OCI-LY1 (cell line): ENCODE measurements at regions not wholly inside any gene's neighbourhood (a gene's known extent, or its start where the extent isn't known, plus 50 kb on each side); places are given as distances from the start of the nearest gene placed in this dataset.

Source experiments
- H2AFZ ChIP-seq: fragments of 200-600 bp; sonication (generic), shearing (Covaris generic); 2 replicates; pipeline ENCODE4 v1.6.0; 2014; ENCODE audit warnings: antibody characterized with exemption, mild to moderate bottlenecking, low read length
- H3F3A ChIP-seq: fragments of 200-600 bp; sonication (generic), shearing (Covaris generic); 2 replicates; pipeline ENCODE4 v1.6.0; 2014; ENCODE audit warnings: mild to moderate bottlenecking, antibody characterized with exemption, low read length, moderate library complexity; ENCODE audit not compliant: insufficient read depth
- H3K27ac ChIP-seq: fragments of 200-600 bp; sonication (generic); 2 replicates; pipeline ENCODE4 v1.5.1; 2014; ENCODE audit warnings: low read length, mixed run types, mild to moderate bottlenecking, low read depth; ENCODE audit not compliant: poor library complexity, severe bottlenecking
- H3K27me3 ChIP-seq: fragments of 200-600 bp; sonication (generic); 2 replicates; pipeline ENCODE4 v1.6.0; 2014; ENCODE audit warnings: antibody characterized with exemption, mild to moderate bottlenecking, low read length, moderate library complexity; ENCODE audit not compliant: insufficient read depth
- H3K36me3 ChIP-seq: fragments of 200-600 bp; sonication (generic); 2 replicates; pipeline ENCODE4 v1.6.1; 2014; ENCODE audit warnings: mild to moderate bottlenecking, antibody characterized with exemption, low read length, moderate library complexity, mixed read lengths; ENCODE audit not compliant: insufficient read depth
- H3K4me1 ChIP-seq: fragments of 200-600 bp; sonication (generic); 2 replicates; pipeline ENCODE4 v1.5.1; 2014; ENCODE audit warnings: mild to moderate bottlenecking, low read length, moderate library complexity; ENCODE audit not compliant: insufficient read depth, severe bottlenecking
- H3K4me2 ChIP-seq: fragments of 200-600 bp; sonication (generic), shearing (Covaris generic); 2 replicates; pipeline ENCODE4 v1.6.1; 2014; ENCODE audit warnings: low read length
- H3K4me3 ChIP-seq: fragments of 200-600 bp; sonication (generic); 2 replicates; pipeline ENCODE4 v1.5.1; 2014; ENCODE audit warnings: low read length, low read depth, mild to moderate bottlenecking, mixed read lengths; ENCODE audit not compliant: poor library complexity, severe bottlenecking
- H3K79me2 ChIP-seq: fragments of 200-600 bp; shearing (Covaris generic); 2 replicates; pipeline ENCODE4 v1.6.1; 2016; ENCODE audit warnings: mixed run types, low read length, mixed read lengths; ENCODE audit not compliant: insufficient read depth
- H3K9ac ChIP-seq: fragments of 200-600 bp; sonication (generic), shearing (Covaris generic); 2 replicates; pipeline ENCODE4 v1.6.1; 2014; ENCODE audit warnings: mild to moderate bottlenecking, low read length, mixed read lengths
- H3K9me2 ChIP-seq: fragments of 200-600 bp; sonication (generic), shearing (Covaris generic); 2 replicates; pipeline ENCODE4 v1.6.1; 2014; ENCODE audit warnings: low read depth, mild to moderate bottlenecking, low read length, mixed read lengths
- H3K9me3 ChIP-seq: fragments of 200-600 bp; shearing (Covaris generic); 2 replicates; pipeline ENCODE4 v1.6.1; 2014; ENCODE audit warnings: low read length, mixed read lengths
- H4K20me1 ChIP-seq: fragments of 200-600 bp; sonication (generic), shearing (Covaris generic); 2 replicates; pipeline ENCODE4 v1.6.0; 2016; ENCODE audit warnings: mild to moderate bottlenecking, low read length; ENCODE audit not compliant: insufficient read depth
- CTCF ChIP-seq: fragments of 200-600 bp; sonication (generic), shearing (Covaris generic); IDR thresholded peaks from 2 replicates; pipeline ENCODE4 v1.5.1; 2017; ENCODE audit warnings: mild to moderate bottlenecking, antibody characterized with exemption, low read length, moderate library complexity, mixed read lengths
- EZH2 ChIP-seq: fragments of 200-600 bp; sonication (generic), shearing (Covaris generic); IDR thresholded peaks from 2 replicates; pipeline ENCODE4 v1.8.0; 2017; ENCODE audit warnings: borderline replicate concordance, mixed run types, mild to moderate bottlenecking, antibody characterized with exemption, low read length, moderate library complexity, mixed read lengths

- H2AFZ ChIP-seq: no peak overlapping the region
These were observed 98.4 kb upstream of the BTG1 start for GRCh38 chr12:92244036-92244435.

DNA sequence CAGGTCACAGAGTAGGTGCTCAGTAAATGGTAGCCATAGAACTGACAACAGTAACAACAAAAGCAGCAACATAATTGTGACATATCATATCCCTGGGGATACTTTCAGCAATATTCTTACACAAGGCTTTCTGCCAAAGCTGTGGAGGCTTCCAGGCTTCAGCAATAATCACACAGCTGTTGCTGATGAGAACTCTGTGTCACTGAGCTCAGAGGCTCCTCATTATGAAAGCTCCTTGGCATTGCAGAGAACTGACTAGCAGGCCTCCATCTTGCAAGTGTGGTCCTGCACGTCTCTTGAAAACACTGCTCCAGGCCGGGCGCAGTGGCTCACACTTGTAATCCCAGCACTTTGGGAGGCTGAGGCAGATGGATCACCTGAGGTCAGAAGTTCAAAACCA is 97.3 kb upstream of the BTG1 start:
- TF ChIP-seq EZH2 (no peak), CTCF (no peak)
- Histone ChIP-seq H3K4me2 (no peak overlapping the region), H3K9ac (no peak overlapping the region), H3K4me1 (no peaks in the 10 kb centered on the region), H4K20me1 (no peaks in the 10 kb centered on the region), H3K36me3 (no peaks in the 10 kb centered on the region), H3K9me2 (no peaks in the 10 kb centered on the region), H3K4me3 (no peak overlapping the region), H2AFZ (no peak overlapping the region), H3K27ac (no peak overlapping the region), H3K79me2 (no peaks in the 10 kb centered on the region), H3F3A (no peaks in the 10 kb centered on the region; the same call in 1 of the 2 replicates), H3K27me3 (no peaks in the 10 kb centered on the region), H3K9me3 (no peaks in the 10 kb centered on the region)

More at GRCh38 chr12:92244036-92244435, 98.4 kb upstream of the BTG1 start:
- TF ChIP-seq CTCF: no peak
- Histone ChIP-seq H3K9me2 (no peaks in the 10 kb centered on the region), H3K27ac (no peak overlapping the region), H3K4me1 (no peaks in the 10 kb centered on the region), H3K79me2 (no peaks in the 10 kb centered on the region), H3F3A (no peaks in the 10 kb centered on the region; the same call in 1 of the 2 replicates), H3K9ac (no peak overlapping the region), H3K36me3 (no peaks in the 10 kb centered on the region), H3K27me3 (no peaks in the 10 kb centered on the region), H3K4me3 (no peak overlapping the region), H3K9me3 (no peaks in the 10 kb centered on the region), H4K20me1 (no peaks in the 10 kb centered on the region), H3K4me2 (no peak overlapping the region)

GRCh38 chr12:92237762-92238523 is 92.3 kb upstream of the BTG1 start:
- Histone ChIP-seq H3K27me3 (no peaks in the 10 kb centered on the region), H3K4me2 (no peak overlapping the region), H3F3A (no peaks in the 10 kb centered on the region), H3K27ac (no peak overlapping the region), H4K20me1 (no peaks in the 10 kb centered on the region), H2AFZ (no peak overlapping the region), H3K9me2 (no peaks in the 10 kb centered on the region), H3K4me1 (peaks cover 10% of the 10 kb centered on the region), H3K36me3 (no peaks in the 10 kb centered on the region), H3K9me3 (no peaks in the 10 kb centered on the region), H3K4me3 (no peak overlapping the region), H3K79me2 (no peaks in the 10 kb centered on the region), H3K9ac (no peak overlapping the region)
- TF ChIP-seq EZH2 (no peak), CTCF (no peak)
